ENCODE measurements at regions not wholly inside any gene's neighbourhood (a gene's known extent, or its start where the extent isn't known, plus 50 kb on each side); places are given as distances from the start of the nearest gene placed in this dataset.
"Not testable (repeated sequence)": the region's sequence is repeated elsewhere in the genome, so short reads cannot be mapped to it uniquely, and the experiment has no call there.

DNA sequence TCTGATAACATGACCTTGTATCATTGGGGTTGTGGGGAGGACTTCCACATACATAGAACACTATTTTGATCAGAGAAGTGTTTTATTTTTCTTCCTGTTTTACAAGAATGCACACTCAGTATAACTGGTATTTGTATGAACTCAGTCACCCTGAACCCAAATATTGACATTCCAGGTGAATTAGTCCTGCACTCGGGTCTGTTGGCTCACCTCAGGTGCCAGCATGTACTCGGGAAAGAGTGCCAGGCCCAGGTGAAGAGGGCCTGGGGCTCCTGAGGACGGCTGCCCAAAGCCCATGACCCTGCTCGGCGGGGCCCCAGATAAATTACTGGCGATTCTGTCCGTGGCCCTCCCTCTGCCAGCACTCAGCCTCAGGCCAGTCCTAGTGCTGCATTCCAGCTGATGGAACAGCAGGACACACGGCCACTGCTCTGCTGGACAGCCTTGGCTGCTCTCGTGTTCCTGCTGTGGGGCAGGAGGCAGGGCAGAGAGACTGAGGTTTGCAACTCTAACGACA, 75.4 kb upstream of the TMPRSS2 start:
- DNase-seq: no peak

DNA sequence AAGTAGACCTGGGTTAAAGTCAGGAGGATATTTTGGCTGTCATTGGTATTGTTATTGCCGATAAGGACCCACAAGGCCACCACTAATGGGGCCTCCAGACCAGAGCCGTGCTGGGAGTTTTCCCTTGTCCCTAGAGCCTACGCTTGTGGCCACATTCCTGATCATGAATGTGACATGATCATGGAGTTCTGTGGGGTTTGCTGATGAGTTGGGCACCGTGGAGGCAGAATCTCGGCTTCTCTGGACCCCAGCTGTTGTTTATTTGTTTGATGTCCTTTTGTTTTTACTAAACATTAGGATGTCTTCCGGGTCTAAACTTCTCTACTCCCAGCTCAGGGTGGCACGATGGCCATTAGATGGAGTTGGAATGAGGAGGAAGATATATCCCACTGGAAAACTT, 74.9 kb upstream of the TMPRSS2 start:
- DNase-seq: no peak

DNA sequence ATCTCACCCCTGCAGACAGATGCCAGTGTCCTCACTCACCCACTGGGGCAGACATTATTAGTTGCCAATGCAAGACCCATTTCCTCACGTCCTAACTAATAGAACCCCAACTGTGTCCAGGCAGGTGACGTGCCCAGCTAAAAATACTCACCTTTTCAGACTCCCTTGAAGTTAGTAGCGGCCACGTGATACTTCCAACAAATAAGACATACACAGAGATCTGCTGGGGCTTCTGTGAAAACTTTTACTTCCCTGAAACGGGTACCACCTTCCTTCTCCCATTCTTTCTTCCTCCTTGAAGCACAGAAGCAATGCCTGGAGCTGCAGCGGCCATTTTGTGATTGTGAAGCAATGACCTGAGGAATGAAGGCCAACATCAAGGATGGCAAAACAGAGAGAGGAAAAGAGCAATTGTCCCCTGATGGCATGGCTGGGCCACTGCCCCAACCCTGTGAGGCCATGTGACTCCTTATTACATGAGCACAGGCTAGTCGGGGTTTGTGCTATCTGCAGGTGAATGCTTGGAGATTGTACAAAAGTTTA, 74.4 kb upstream of the TMPRSS2 start:
- no peak for DNase-seq

DNA sequence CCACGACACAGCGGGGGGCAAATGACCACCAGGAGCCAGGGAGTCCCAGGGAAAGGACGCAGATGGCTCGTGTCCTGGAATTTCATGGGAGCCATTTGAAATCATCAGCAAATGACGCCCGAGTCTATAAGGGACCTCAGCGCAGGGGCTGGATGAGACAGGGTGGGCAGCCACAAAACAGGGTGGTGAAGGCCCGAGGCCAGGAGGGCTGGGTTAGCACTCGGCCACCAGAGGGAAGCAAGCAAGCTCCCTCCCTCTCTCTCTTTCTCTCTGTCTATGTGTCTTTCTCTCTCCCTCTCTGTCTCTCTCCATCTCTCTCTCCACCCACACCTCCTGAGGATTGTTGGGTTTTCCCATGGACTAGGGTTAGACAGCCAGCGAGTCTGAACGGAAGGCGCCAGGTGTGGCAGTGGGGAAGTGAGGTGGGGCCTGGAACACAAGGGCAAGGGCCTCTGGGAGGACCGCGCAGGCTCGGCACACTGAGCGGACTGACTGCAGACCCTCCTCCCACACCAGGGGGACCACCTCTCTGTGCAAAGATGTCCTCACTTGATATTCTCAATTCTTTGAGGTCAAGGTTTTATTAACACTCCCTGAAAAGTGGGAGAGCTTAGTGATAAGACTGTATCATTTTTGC, 73.8 kb upstream of the TMPRSS2 start:
- no peak for DNase-seq

DNA sequence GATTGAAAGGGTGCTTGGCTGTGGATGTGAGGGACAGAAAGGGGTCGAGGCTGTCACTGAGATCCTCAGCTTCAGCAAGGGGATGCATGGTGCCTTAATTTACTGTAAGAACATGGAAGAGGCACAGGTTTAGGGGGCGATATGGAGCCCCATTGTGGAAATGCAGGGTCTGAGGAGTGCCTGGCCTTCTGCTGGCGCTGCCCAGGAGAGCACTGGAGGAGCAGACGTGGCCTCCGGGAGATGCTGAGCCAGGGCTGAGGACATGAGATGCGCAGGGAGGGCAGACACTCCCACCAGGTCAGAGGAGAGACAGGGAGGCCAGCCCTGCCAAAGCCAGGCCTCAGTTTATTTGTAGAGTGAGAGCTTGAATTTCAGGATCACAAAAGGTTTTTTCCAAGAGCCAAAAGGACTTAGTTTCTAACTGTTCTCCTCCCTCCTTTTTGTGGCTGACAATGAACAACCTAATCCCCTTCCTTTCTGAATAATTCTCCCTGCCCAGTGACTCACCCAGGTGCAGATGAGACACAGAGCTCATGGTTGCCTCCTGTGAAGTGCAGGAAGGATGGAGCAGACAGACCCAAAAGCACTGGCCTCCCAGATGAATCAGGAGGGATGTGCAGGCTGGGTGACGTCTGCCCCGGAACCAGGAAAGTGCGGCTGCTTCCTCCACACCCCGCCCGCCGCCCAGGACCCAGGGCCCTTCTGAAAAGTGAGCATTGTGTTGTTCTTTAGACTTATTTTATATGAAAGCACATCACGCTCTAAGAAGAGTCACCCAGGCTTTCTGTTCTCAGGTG, 73.0 kb upstream of the TMPRSS2 start:
- DNase-seq: no peak

DNA sequence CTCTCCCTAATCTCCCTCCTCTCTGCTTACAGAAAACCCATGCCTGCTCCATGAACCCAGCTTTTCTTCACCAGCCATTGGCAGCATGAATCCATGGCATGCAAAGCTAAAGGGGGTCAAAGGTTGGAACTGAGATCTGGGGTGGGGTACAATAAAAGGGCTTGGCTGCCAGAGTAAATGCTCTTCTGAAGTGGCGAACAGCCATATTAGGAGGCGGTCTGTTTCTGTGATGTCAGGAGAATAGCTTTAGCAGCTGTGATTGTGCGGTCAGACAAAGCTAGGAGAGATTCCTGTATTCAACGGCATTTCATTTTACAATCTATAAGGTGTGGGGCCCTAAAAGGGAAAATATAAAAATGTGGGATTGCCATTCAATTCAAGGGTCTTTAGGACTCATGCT, 71.7 kb upstream of the TMPRSS2 start:
- no peak for DNase-seq

DNA sequence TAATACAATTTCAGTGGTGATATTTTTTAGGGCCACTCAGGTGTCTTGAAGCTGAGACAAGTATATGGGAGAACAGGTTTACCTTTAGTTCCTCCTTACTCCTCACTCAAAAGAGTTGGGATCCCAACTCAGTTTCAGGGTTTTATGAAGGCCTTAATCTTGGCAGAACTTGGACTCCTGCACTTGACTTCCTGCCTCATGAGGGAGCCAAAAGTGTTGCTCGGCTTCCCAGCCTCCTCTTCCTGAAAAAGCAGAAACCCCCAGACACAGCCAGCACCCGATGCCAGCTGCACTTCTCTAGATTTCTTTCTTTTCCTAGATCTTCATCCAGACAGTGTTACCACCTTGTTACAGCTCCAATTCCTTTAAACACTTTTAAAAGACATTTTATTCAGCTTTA, 70.8 kb upstream of the TMPRSS2 start:
- no peak for DNase-seq

DNA sequence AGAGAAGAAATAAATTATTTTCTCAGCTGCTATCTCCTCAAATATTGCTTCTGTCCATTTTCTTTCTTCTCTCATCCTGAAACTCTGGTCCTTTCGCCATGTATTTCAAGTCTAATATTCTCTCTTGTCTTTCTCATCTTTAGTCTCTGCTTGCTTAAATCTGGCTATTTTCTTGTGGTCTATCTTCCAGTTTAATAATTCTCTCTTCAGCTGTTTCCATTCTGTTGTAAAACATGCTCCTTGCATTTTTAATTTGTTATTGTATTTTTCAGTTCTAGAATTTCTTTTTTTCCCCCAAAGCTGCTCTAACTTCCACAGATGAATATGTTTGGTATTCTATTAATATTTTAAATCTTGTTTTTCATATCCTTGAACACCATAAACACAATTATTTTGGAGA, 70.1 kb upstream of the TMPRSS2 start:
- DNase-seq: no peak

DNA sequence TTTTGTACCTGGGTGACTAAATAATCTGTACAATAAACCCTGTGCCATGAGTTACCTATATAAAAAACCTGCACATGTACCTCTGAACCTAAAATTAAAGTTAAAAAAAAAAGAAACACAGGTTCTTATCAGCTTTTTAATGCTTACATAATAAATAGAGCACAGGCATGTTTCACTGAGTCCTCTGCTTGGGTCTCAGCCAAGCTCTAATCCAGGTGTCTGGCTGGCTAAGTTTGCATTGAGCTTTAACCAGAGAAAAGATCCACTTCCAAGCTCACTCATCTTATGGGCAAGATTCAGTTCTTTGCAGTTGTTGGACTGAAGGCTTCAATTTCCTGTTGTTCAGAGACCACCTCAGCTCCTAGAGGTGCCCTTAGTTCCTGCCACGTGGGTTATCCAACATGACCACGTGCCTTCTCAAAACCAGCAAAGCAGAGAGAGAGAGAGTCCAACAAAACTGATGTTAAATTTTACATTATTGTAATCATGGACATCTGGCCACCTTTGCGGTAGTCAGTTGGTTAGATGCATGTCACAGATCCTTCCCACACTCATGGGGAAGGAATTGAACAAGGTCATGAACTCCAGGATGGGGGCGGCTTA, 68.2 kb upstream of the TMPRSS2 start:
- no peak for DNase-seq

DNA sequence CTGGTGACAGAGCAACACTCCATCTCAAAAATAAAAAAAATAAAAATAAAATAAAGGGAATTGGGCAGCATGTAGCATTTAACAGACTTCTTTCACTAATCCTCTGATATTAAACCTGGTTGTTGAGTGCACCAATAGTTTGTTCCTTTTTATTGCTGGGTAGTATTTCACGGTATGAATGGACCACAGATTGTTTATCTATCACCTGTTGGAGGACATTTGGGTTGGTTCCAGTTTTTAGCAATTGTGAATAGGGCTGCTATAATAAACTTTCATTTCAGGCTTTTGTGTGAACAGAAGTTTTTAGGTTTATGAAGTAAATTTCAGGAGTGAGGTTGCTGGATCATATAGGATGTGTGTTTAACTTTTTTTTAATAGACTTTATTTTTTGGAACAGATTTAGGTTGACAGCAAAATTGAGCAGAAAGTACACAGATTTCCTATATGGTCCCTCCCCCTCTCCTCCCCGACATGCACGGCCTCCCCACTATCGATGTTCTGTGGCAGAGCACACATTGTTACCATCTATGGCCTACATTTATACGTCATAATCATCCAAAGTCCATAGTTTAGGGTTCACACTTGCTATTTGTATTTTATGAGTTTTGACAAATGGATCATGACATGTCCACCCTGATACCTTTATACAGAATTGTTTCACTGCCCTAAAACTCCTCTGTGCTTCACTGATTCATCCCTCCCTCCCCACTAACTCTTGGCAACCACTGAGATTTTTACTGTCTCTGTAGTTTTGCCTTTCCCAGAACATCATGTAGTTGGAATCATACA, 66.1 kb upstream of the TMPRSS2 start:
- DNase-seq: no peak

DNA sequence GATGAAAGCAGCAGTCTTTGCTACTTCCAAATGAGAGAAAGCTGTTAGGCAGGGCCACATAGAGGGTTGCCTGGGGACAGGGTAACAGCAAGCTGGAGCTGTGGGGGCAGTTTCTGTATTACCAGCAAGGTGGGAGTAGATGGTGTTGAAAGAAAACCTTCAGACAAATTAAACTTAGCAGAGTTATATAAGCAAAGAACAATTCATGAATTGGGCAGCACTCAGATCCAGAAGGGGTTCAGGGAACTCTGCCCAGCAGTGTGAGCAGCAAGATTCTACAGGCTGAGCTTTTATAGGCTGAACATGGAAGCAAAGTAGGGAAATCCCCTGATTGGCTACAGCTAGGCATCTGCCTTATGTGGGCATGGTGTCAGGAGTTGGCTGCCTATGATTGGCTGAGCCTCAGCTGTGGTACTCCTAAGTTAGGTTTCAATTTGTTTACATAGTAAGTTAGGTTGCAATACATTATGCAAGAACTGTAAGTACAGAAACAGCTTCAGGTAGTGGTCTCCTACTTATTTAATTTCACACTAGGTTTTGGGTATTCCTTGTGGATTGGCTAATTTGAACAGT, 64.1 kb upstream of the TMPRSS2 start:
- DNase-seq: no peak

DNA sequence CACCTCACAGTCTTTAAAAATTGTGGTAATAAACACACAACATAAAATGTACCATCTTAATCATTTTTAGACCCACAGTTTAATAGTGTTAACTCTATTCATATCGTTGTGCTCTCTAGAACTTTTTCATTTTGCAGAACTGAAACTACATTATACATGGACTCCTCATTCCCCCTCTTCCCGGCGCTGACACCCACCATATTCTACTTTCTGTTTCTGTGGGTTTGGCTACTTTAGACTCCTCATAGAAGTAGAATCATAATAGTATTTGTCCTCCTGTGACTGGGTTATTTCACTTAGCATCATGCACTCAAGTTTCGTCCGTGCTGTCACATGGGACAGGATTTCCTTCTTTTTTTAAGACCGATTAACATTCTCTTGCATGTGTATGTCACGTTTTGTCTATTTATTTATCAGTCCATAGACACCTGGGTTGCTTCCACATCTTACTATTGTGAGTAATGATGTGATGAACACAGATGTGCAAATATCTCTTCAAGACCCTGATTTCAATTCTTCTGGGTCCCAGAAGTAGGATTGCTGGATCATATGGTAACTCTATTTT, 62.9 kb upstream of the TMPRSS2 start:
- DNase-seq: no peak

DNA sequence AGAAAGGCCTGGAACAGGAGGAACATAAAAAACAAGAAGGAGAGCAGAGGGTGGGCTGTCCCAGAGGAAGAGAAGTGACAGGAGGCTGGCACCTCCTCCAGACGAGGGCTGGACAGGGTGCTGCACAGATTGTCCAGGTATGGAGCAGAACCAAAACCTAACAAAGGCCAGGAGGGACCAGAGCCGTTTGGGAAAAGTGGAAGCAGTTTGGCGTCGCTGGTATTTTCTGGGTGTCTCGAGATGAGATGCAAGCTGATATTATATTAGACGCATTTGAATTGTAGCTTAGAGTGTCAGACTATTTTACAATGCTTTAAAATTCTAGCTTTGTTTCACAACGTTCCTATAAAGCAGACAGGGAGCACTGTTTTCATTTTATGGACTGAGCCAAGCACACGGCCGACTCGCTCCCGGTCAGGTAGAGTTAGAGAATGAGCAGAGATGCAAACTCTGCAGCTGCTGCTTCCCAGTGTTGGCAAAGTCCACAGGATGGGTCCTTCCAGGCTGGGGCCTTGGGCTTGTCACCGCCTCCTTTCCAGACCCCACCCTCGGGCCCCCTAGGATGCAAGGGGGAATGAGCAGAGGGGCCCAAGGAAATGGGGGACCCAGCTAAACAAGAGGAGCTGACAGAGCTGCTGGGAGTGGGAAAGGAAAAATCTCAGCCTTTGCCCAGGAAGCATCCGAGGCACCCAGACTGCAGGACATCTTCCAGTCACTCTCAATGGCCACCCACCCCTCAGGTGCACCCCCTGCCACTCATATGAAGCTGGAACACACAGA, 60.8 kb upstream of the TMPRSS2 start:
- no peak for DNase-seq

DNA sequence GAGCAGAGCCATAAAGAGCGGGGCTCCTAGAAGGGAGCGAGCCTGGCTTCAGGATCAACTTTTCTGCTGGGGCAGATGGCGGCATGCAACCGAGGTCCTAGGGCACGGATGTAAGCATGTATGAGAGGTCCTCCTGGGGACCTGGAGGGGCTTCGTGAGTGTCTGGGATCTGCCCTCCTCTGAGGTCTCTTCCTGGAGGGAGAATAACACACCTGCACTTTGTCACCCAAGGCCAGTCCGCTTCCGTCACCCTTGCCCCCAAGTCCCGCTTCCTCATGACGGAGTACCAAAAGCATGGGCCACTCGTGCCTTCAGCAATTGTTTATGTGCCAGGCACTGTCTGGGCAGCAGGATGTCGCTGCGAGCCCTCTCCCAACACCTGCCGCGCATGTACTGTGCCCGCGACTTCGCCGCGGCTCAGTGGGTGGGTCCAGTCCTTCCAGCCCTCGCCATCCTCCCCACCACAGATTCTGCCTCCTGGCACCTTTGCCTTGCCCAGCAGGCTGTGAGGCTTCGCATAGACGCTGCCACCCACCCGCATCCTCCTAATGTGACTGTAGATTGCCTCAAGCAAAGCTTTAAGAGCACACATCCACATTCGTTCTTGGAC, 60.0 kb upstream of the TMPRSS2 start:
- DNase-seq: no peak

DNA sequence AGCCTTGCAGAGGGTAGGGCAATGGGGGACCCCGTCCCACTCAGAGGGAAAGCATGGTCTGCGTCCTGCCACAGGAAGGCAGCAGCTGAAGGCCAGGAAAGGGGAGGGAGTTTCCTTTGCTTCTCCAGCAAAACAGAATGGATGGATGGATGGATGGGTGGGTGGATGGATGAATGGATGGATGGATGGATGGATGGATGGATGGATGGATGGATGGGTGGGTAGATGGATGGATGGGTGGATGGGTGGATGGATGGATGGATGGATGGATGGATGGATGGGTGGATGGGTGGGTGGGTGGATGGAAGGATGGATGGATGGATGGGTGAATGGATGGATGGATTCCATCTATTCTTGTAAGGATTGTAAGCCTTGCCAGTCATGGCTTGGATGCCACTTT, 59.3 kb upstream of the TMPRSS2 start:
- not testable (repeated sequence) for DNase-seq

DNA sequence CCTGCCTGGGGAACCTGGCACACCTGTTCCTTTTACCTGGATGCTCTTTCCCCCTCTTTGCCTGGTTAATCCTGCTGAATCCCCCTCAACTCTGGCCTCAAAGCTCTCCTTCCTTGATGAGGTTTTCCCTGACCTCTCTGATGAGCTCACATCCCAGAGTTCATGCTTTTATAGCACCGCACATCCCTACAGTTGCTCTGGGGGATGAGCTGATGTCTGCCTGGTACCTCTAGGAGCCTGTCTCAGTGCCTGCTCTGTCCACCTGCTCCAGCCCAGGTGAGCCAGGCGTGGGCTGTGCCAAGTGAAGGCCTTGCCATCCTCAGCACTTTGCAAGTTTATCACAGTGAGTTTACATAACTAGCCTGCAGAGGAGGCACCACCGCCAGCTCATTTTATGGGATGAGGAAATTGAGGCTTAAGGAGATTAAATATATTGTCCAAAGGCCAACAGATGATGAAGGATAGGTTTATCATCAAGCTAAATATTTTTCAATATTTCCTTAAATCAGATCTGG, 58.6 kb upstream of the TMPRSS2 start:
- DNase-seq: no peak

DNA sequence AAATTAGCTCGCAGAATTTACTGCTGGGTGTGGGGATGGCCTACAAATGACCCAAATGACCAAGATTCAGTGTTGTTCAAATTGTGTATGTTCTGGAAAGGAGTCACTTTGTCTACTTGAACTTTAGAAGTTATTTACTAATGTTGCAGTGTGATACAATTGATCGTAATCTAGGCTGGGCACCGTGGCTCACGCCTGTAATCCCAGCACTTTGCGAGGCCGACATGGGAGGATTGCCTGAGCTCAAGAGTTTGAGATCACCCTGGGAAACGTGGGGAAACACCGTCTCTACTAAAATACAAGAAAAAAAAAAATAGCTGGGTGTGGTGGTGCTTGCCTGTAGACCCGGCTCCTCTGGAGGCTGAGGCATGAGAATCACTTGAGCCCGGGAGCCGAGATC, 57.6 kb upstream of the TMPRSS2 start:
- no peak for DNase-seq

DNA sequence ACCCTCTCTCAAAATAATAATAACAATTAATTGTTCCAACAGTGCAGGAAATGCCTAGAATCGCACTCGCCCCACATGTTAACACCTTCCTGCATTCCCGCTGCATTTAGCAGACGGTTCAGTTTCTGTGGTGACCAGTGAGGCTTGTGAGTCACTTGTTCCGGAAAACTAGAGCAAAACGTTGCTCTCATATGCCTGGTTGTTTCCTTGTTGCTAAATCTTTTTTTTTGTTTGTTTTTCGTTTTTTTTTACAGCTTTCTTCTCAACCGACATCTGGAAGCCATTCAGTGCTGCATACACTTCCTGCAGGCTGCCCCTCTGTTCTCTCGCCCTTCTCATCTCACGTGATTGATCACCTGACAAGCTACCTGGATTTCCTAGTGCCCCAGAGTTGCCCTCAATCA, 56.9 kb upstream of the TMPRSS2 start:
- DNase-seq: no peak

DNA sequence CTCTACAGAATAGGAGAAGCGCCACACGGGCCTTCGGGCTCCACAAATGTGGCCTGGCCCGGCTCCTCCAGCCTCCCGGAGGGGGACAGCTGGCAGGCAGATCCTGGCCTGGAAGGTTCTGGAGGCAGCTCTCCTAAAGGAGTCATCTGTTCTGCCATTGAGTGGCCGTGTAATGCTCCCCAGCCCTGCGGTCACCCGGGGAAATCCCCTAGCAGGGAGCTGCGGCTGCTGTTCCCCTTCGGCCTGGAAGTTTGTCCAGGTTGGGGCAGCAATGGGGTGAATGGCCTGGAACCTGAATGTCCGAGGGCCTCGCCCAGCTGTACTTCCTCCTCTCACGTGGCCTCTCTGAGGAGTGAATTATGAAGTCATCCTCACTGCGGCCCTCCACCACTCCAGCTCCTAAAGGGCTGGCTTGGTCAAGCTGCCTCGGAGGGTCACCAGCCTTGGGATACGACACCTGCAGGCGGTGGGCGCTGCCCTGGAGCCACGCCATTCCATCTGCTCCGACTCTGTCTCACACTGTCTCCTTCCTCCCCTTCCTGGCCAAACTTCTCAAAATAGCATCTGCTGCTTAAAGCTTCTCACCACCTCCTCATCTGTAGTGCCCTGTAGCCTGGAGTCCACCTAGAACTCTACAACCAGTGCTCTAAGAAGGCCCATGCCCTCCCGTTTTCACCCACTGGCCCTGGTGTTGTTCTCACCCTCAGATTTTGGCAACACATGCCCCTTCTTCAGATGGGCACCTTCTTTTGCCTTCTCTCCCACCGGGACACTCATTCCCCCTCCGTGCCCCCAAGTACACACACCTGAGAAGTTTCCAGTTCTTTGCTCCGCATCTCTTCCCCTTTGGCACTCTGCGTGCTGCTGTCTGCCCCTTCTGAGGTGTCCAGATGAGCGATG, 54.4 kb upstream of the TMPRSS2 start:
- DNase-seq: no peak

DNA sequence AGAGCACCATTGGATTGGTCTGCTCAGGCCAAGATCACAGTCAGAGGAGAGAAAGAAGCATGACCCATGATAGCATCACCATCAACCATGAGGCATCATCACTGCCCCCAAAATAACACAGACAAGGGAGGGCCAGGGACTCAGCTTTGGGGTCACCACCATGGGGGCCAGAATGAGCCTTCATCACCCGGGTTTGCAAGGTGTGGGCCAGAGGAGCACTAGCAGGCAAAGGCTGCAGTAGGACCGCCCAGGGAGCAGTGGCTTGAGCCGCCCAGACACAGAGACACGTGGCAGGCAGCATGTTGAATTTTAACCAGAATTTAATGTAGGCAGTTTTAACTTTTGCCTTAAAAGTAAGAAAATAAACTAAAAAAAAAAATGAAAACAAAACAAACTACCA, 53.7 kb upstream of the TMPRSS2 start:
- no peak for DNase-seq

Measured in NCI-H1930 (cell line).